MM.1S (cell line): ENCODE measurements at regions not wholly inside any gene's neighbourhood (a gene's known extent, or its start where the extent isn't known, plus 50 kb on each side); places are given as distances from the start of the nearest gene placed in this dataset.

Experiments
- DNase-seq: peaks from one replicate; pipeline ENCODE4 v3.0.0-alpha.2; 2015
- H2AFZ ChIP-seq: fragments of 300-600 bp; sonication (generic); 2 replicates; pipeline ENCODE4 v1.6.0; 2016; ENCODE audit warnings: antibody characterized with exemption, low read length
- H3F3A ChIP-seq: fragments of 300-600 bp; sonication (generic); 2 replicates; pipeline ENCODE4 v1.6.1; 2016; ENCODE audit warnings: mild to moderate bottlenecking, antibody characterized with exemption, low read length, moderate library complexity, mixed read lengths; ENCODE audit not compliant: insufficient read depth
- H3K27ac ChIP-seq: fragments of 300-600 bp; sonication (generic); 2 replicates; pipeline ENCODE4 v1.5.1; 2016; ENCODE audit warnings: mild to moderate bottlenecking, low read length
- H3K27me3 ChIP-seq: fragments of 300-600 bp; sonication (generic); replicated peaks from 2 replicates; pipeline ENCODE4 v1.6.0; 2016; ENCODE audit warnings: low read length; ENCODE audit not compliant: insufficient read depth
- H3K36me3 ChIP-seq: fragments of 300-600 bp; sonication (generic); replicated peaks from 2 replicates; pipeline ENCODE4 v1.6.1; 2016; ENCODE audit warnings: mild to moderate bottlenecking, low read length, mixed read lengths; ENCODE audit not compliant: insufficient read depth
- H3K4me1 ChIP-seq: fragments of 300-600 bp; sonication (generic); 2 replicates; pipeline ENCODE4 v1.6.1; 2016; ENCODE audit warnings: low read length, mixed read lengths
- H3K4me2 ChIP-seq: fragments of 300-600 bp; sonication (generic); 2 replicates; pipeline ENCODE4 v1.6.0; 2016; ENCODE audit warnings: low read depth, low read length
- H3K4me3 ChIP-seq: fragments of 300-600 bp; sonication (generic); 2 replicates; pipeline ENCODE4 v1.5.1; 2016; ENCODE audit warnings: low read length, mixed read lengths
- H3K79me2 ChIP-seq: fragments of 300-600 bp; sonication (generic); 2 replicates; pipeline ENCODE4 v1.6.1; 2016; ENCODE audit warnings: mixed run types, low read length, mixed read lengths
- H3K9ac ChIP-seq: fragments of 300-600 bp; sonication (generic); 2 replicates; pipeline ENCODE4 v1.6.1; 2016; ENCODE audit warnings: low read length, mixed read lengths
- H3K9me2 ChIP-seq: fragments of 300-600 bp; sonication (generic); replicated peaks from 2 replicates; pipeline ENCODE4 v1.6.1; 2016; ENCODE audit warnings: mild to moderate bottlenecking, low read length, mixed read lengths; ENCODE audit not compliant: insufficient read depth
- H3K9me3 ChIP-seq: fragments of 300-600 bp; sonication (generic); replicated peaks from 2 replicates; pipeline ENCODE4 v1.6.1; 2016; ENCODE audit warnings: mild to moderate bottlenecking, low read length, mixed read lengths; ENCODE audit not compliant: insufficient read depth
- H4K20me1 ChIP-seq: fragments of 300-600 bp; sonication (generic); 2 replicates; pipeline ENCODE4 v1.6.1; 2016; ENCODE audit warnings: mild to moderate bottlenecking, low read length, moderate library complexity, mixed read lengths; ENCODE audit not compliant: insufficient read depth
- EZH2 ChIP-seq: fragments of 300-600 bp; sonication (generic); optimal IDR thresholded peaks from 2 replicates; pipeline ENCODE3; 2017; ENCODE audit warnings: low read depth, mild to moderate bottlenecking, antibody characterized with exemption, low read length, mixed read lengths
- EZH2phosphoT487 ChIP-seq: fragments of 300-600 bp; sonication (generic); IDR thresholded peaks from 2 replicates; pipeline ENCODE4 v1.6.1; 2018; ENCODE audit warnings: antibody characterized with exemption, low read length
- TF ChIP-seq, protein P1 (sequence below): fragments of 300-600 bp; sonication (generic); IDR thresholded peaks from 2 replicates; pipeline ENCODE4 v1.5.1; 2016; ENCODE audit warnings: antibody characterized with exemption, low read length, mixed read lengths

GRCh38 chr2:18084376-18084775 lies 205.9 kb downstream of the KCNS3 start:
- TF ChIP-seq, protein P1, sequence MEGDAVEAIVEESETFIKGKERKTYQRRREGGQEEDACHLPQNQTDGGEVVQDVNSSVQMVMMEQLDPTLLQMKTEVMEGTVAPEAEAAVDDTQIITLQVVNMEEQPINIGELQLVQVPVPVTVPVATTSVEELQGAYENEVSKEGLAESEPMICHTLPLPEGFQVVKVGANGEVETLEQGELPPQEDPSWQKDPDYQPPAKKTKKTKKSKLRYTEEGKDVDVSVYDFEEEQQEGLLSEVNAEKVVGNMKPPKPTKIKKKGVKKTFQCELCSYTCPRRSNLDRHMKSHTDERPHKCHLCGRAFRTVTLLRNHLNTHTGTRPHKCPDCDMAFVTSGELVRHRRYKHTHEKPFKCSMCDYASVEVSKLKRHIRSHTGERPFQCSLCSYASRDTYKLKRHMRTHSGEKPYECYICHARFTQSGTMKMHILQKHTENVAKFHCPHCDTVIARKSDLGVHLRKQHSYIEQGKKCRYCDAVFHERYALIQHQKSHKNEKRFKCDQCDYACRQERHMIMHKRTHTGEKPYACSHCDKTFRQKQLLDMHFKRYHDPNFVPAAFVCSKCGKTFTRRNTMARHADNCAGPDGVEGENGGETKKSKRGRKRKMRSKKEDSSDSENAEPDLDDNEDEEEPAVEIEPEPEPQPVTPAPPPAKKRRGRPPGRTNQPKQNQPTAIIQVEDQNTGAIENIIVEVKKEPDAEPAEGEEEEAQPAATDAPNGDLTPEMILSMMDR: no peak
- TF ChIP-seq EZH2: no peak
- no peak for TF ChIP-seq EZH2phosphoT487
- H3K27ac ChIP-seq: no peak overlapping the region

GRCh38 chr2:18083806-18084205 lies 205.3 kb downstream of the KCNS3 start:
- Histone ChIP-seq H3K79me2 (no peaks in the 10 kb centered on the region), H3K9ac (no peak overlapping the region), H3K27ac (no peak overlapping the region), H4K20me1 (no peaks in the 10 kb centered on the region), H3K9me2 (no peaks in the 10 kb centered on the region), H3K4me1 (no peaks in the 10 kb centered on the region), H3K36me3 (no peaks in the 10 kb centered on the region), H2AFZ (no peak overlapping the region), H3K9me3 (no peaks in the 10 kb centered on the region), H3F3A (no peaks in the 10 kb centered on the region), H3K27me3 (no peaks in the 10 kb centered on the region), H3K4me3 (no peak overlapping the region), H3K4me2 (no peak overlapping the region)
- no peak for TF ChIP-seq EZH2
- TF ChIP-seq, protein P1: no peak
- no peak for TF ChIP-seq EZH2phosphoT487
- DNase-seq: no peak

More at GRCh38 chr2:18084376-18084775, 205.9 kb downstream of the KCNS3 start:
- H3K4me1 ChIP-seq: no peaks in the 10 kb centered on the region
- no peak overlapping the region for H3K4me2 ChIP-seq
- no peaks in the 10 kb centered on the region for H3K79me2 ChIP-seq
- no peaks in the 10 kb centered on the region for H3K9me3 ChIP-seq
- no peaks in the 10 kb centered on the region for H3K9me2 ChIP-seq
- no peaks in the 10 kb centered on the region for H3K36me3 ChIP-seq
- H3K4me3 ChIP-seq: no peak overlapping the region
- H3K27me3 ChIP-seq: no peaks in the 10 kb centered on the region
- no peaks in the 10 kb centered on the region for H3F3A ChIP-seq
- no peak for DNase-seq
- H2AFZ ChIP-seq: no peak overlapping the region
- H3K9ac ChIP-seq: no peak overlapping the region
- no peaks in the 10 kb centered on the region for H4K20me1 ChIP-seq

GRCh38 chr2:18078216-18078615 lies 199.7 kb downstream of the KCNS3 start:
- H3K36me3 ChIP-seq: no peaks in the 10 kb centered on the region
- no peak overlapping the region for H3K4me2 ChIP-seq
- no peak overlapping the region for H3K27ac ChIP-seq
- no peak for DNase-seq
- H2AFZ ChIP-seq: no peak overlapping the region
- H3K27me3 ChIP-seq: no peaks in the 10 kb centered on the region
- no peaks in the 10 kb centered on the region for H3K9me3 ChIP-seq
- no peaks in the 10 kb centered on the region for H3K9me2 ChIP-seq
- no peaks in the 10 kb centered on the region; the same call in 1 of the 2 replicates for H4K20me1 ChIP-seq
- no peak overlapping the region for H3K4me3 ChIP-seq
- no peaks in the 10 kb centered on the region for H3K79me2 ChIP-seq
- H3K4me1 ChIP-seq: no peaks in the 10 kb centered on the region
- no peaks in the 10 kb centered on the region for H3F3A ChIP-seq
- TF ChIP-seq, protein P1: no peak
- TF ChIP-seq EZH2phosphoT487 (no peak), EZH2 (no peak)
- H3K9ac ChIP-seq: no peak overlapping the region
